IMR-90 (cell line): ENCODE measurements at regions not wholly inside any gene's neighbourhood (a gene's known extent, or its start where the extent isn't known, plus 50 kb on each side); places are given as distances from the start of the nearest gene placed in this dataset.

Experiments used
- ATAC-seq: fragments of 200-7000 bp; cut with Tn5 transposase; 2 replicates; pipeline ENCODE4 v1.9.1; 2020; ENCODE audit warnings: low read depth, mild to moderate bottlenecking, moderate library complexity
- BruUV-seq: library from RNA; stranded (reverse); fragments of 400-500 nt; replicated peaks from 2 replicates; lab custom pipeline; 2021; lab: Mats Ljungman, UMichigan
- CTCF ChIA-PET: fragments of 300-600 bp; formaldehyde crosslinking; extraction: SDS; loops from one replicate; lab custom pipeline; 2021; ENCODE audit warnings: antibody characterized with exemption; lab: Yijun Ruan, JAX
- POLR2A ChIA-PET: fragments of 300-600 bp; sonication (Branson Sonifier 250); formaldehyde crosslinking; loops from one replicate; lab custom pipeline; 2022; ENCODE audit warnings: antibody characterized with exemption; ENCODE audit not compliant: unreplicated experiment; lab: Charles Lee
- DNase-seq: peaks from one replicate; pipeline ENCODE4 v3.0.0; 2013
- H2AFZ ChIP-seq: replicated peaks from 2 replicates; pipeline ENCODE3; 2013; ENCODE audit warnings: low read length, mild to moderate bottlenecking; ENCODE audit not compliant: poor library complexity
- H2AK5ac ChIP-seq: 2 replicates; pipeline ENCODE4 v1.6.1; 2013; ENCODE audit warnings: low read depth, low read length, inconsistent platforms
- H2AK9ac ChIP-seq: replicated peaks from 2 replicates; pipeline ENCODE3; 2013; ENCODE audit warnings: mild to moderate bottlenecking, low read depth, low read length, moderate library complexity; ENCODE audit not compliant: poor library complexity
- H2BK120ac ChIP-seq: 2 replicates; pipeline ENCODE4 v1.6.1; 2013; ENCODE audit warnings: low read depth, low read length, inconsistent platforms
- H2BK15ac ChIP-seq: 3 replicates; pipeline ENCODE4 v1.6.1; 2013; ENCODE audit warnings: low read depth, low read length, inconsistent platforms
- H2BK20ac ChIP-seq: 2 replicates; pipeline ENCODE4 v1.6.1; 2013; ENCODE audit warnings: low read depth, mild to moderate bottlenecking, inconsistent platforms, low read length, moderate library complexity
- H2BK5ac ChIP-seq: 2 replicates; pipeline ENCODE4 v1.6.1; 2013; ENCODE audit warnings: mild to moderate bottlenecking, low read depth, low read length, inconsistent platforms; ENCODE audit not compliant: poor library complexity, severe bottlenecking
- H3K14ac ChIP-seq: replicated peaks from 2 replicates; pipeline ENCODE4 v1.6.1; 2013; ENCODE audit warnings: low read depth, low read length, inconsistent platforms
- H3K18ac ChIP-seq: 2 replicates; pipeline ENCODE4 v1.6.1; 2013; ENCODE audit warnings: low read depth, low read length, control low read depth
- H3K23ac ChIP-seq: 2 replicates; pipeline ENCODE4 v1.6.1; 2013; ENCODE audit warnings: low read depth, low read length, inconsistent platforms
- H3K27ac ChIP-seq: 2 replicates; pipeline ENCODE4 v1.5.1; 2013; ENCODE audit warnings: mild to moderate bottlenecking, control low read depth, low read length; ENCODE audit not compliant: insufficient read depth
- H3K27me3 ChIP-seq: 2 replicates; pipeline ENCODE4 v1.6.1; 2013; ENCODE audit warnings: low read length; ENCODE audit not compliant: control insufficient read depth, insufficient read depth
- H3K36me3 ChIP-seq: 2 replicates; pipeline ENCODE4 v1.6.1; 2013; ENCODE audit warnings: low read length, mixed read lengths; ENCODE audit not compliant: control insufficient read depth, insufficient read depth
- H3K4ac ChIP-seq: 2 replicates; pipeline ENCODE4 v1.6.1; 2013; ENCODE audit warnings: low read depth, low read length, inconsistent platforms
- H3K4me1 ChIP-seq: 2 replicates; pipeline ENCODE4 v1.6.1; 2013; ENCODE audit warnings: low read length, mixed read lengths; ENCODE audit not compliant: control insufficient read depth, insufficient read depth
- H3K4me2 ChIP-seq: 2 replicates; pipeline ENCODE4 v1.6.1; 2013; ENCODE audit warnings: low read depth, mild to moderate bottlenecking, control low read depth, low read length, moderate library complexity
- H3K4me3 ChIP-seq: 2 replicates; pipeline ENCODE4 v1.5.1; 2013; ENCODE audit warnings: low read depth, mild to moderate bottlenecking, control low read depth, low read length, moderate library complexity; ENCODE audit not compliant: insufficient read depth
- H3K56ac ChIP-seq: 2 replicates; pipeline ENCODE4 v1.6.1; 2013; ENCODE audit warnings: low read length, inconsistent platforms; ENCODE audit not compliant: insufficient read depth; ENCODE audit errors: extremely low read depth
- H3K79me1 ChIP-seq, 2 experiments: 2 replicates each; pipeline ENCODE4 v1.6.1; 2013; ENCODE audit warnings: low read length in 2 of 2, inconsistent platforms in 1 of 2, low read depth in 1 of 2
- H3K9ac ChIP-seq: 2 replicates; pipeline ENCODE4 v1.6.1; 2013; ENCODE audit warnings: low read depth, low read length, control low read depth
- H3K9me1 ChIP-seq: 2 replicates; pipeline ENCODE4 v1.6.1; 2013; ENCODE audit warnings: low read length, inconsistent platforms; ENCODE audit not compliant: insufficient read depth
- H3K9me3 ChIP-seq: 2 replicates; pipeline ENCODE4 v1.6.1; 2013; ENCODE audit warnings: low read length; ENCODE audit not compliant: control insufficient read depth, insufficient read depth
- H4K20me1 ChIP-seq: 2 replicates; pipeline ENCODE4 v1.6.1; 2013; ENCODE audit warnings: low read length, inconsistent platforms; ENCODE audit not compliant: insufficient read depth
- H4K5ac ChIP-seq: 2 replicates; pipeline ENCODE4 v1.6.1; 2013; ENCODE audit warnings: mild to moderate bottlenecking, low read depth, low read length, control low read depth
- H4K8ac ChIP-seq, 2 experiments: 2 replicates each; pipeline ENCODE4 v1.6.1; 2013; ENCODE audit warnings: low read depth in 2 of 2, low read length in 2 of 2, control low read depth in 1 of 2, inconsistent platforms in 1 of 2
- H4K91ac ChIP-seq: 2 replicates; pipeline ENCODE4 v1.6.1; 2013; ENCODE audit warnings: low read depth, low read length, inconsistent platforms; ENCODE audit not compliant: insufficient read depth
- MAZ ChIP-seq: IDR thresholded peaks from 2 replicates; pipeline ENCODE4 v1.6.1; 2012; ENCODE audit warnings: low read depth, mild to moderate bottlenecking, low read length, improper control_type of control experiment, moderate library complexity, borderline replicate concordance
- WGBS, 2 experiments: methylation state at CpG; one replicate each; pipeline versions ENCODE4 v1.1.5 to v1.1.7; 2013; ENCODE audit warnings: missing lambda C conversion rate in 2 of 2; ENCODE audit not compliant: insufficient read length in 1 of 2; ENCODE audit errors: extremely low coverage in 2 of 2; 5-methylcytosine and 5-hydroxymethylcytosine counted together
- dilution Hi-C: fragments of 300-500 bp; cut with HindIII; formaldehyde crosslinking; loops from one replicate; pipeline ENCODE4 v1.14.3; 2018; ENCODE audit warnings: low sequenced_read_pairs; ENCODE audit not compliant: unreplicated experiment
- in situ Hi-C: fragments of 300-500 bp; cut with MboI; formaldehyde crosslinking; loops from 3 replicates; pipeline ENCODE4 v1.14.3; 2019; ENCODE audit warnings: low sequenced_read_pairs, inconsistent platforms, mixed read lengths
- intact Hi-C: fragments of 100-400 bp; cut with micrococcal nuclease; formaldehyde crosslinking; loops from 2 replicates; pipeline ENCODE4 v1.10.0; 2022
- TF ChIP-seq, protein P1 (sequence below): conservative IDR thresholded peaks from 2 replicates; pipeline ENCODE4 v1.5.1; 2012; ENCODE audit warnings: mild to moderate bottlenecking, low read depth, low read length, improper control_type of control experiment

DNA sequence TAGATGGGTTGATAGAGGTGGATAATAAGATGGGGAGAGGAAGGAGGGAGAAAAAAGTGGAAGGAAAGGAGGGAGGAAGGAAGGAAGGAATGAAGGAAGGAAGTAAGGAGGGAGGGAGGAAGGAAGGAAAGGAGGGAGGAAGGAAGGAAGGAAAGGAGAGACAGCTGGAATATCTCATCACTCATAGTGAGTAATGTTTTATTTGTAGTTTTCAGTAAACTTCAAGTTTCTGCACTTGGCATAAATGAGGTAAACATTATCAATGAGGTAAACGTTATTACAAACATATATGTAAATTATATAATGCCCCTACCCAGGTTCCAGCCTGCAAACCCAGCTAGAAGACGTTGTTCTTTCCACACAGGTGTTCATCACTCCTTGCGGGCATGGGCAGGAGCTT, 89.8 kb upstream of the XYLT1 start:
- H3K23ac ChIP-seq, result no peak overlapping the region
- no peak overlapping the region for H3K9ac ChIP-seq
- peaks cover under 1% of the 10 kb centered on the region; the same call in 1 of the 2 replicates for H3K9me1 ChIP-seq
- no peak overlapping the region for H4K8ac ChIP-seq
- H3K4me3 ChIP-seq, result no peak overlapping the region
- H3K4me2 ChIP-seq, result no peak overlapping the region
- in situ Hi-C loops, result no loop called here
- H3K27me3 ChIP-seq, result peaks cover 6% of the 10 kb centered on the region; the same call in 1 of the 2 replicates
- ChIA-PET POLR2A (no interaction called here), CTCF (no interaction called here)
- no peaks in the 10 kb centered on the region for H4K20me1 ChIP-seq
- no peaks in the 10 kb centered on the region for H3K79me1 ChIP-seq
- DNase-seq (no peak), ATAC-seq (no peak)
- H4K91ac ChIP-seq, result no peak overlapping the region
- H2AFZ ChIP-seq, result no peak overlapping the region
- intact Hi-C loops, result no loop called here
- no peak overlapping the region for H2BK5ac ChIP-seq
- H3K36me3 ChIP-seq, result no peaks in the 10 kb centered on the region
- no peak overlapping the region for H3K18ac ChIP-seq
- dilution Hi-C loops, result no loop called here
- no peak overlapping the region for H3K4ac ChIP-seq
- H2BK120ac ChIP-seq, result no peak overlapping the region
- H3K9me3 ChIP-seq, result no peaks in the 10 kb centered on the region
- H2BK20ac ChIP-seq, result no peak overlapping the region
- no TSS peak for BruUV-seq
- H2AK5ac ChIP-seq, result no peak overlapping the region
- TF ChIP-seq, protein P1, sequence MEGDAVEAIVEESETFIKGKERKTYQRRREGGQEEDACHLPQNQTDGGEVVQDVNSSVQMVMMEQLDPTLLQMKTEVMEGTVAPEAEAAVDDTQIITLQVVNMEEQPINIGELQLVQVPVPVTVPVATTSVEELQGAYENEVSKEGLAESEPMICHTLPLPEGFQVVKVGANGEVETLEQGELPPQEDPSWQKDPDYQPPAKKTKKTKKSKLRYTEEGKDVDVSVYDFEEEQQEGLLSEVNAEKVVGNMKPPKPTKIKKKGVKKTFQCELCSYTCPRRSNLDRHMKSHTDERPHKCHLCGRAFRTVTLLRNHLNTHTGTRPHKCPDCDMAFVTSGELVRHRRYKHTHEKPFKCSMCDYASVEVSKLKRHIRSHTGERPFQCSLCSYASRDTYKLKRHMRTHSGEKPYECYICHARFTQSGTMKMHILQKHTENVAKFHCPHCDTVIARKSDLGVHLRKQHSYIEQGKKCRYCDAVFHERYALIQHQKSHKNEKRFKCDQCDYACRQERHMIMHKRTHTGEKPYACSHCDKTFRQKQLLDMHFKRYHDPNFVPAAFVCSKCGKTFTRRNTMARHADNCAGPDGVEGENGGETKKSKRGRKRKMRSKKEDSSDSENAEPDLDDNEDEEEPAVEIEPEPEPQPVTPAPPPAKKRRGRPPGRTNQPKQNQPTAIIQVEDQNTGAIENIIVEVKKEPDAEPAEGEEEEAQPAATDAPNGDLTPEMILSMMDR, result no peak
- no peak for TF ChIP-seq MAZ
- H3K56ac ChIP-seq, result no peak overlapping the region
- WGBS, 2 experiments, result 100% methylated on average over 1 of the region's 3 CpGs; no CpG with 5 or more reads in 1 of the 2 experiments
- no peak overlapping the region for H4K5ac ChIP-seq
- no peak overlapping the region for H3K27ac ChIP-seq
- H3K4me1 ChIP-seq, result no peaks in the 10 kb centered on the region
- no peak overlapping the region for H3K14ac ChIP-seq
- H2BK15ac ChIP-seq, result no peak overlapping the region
- no peak overlapping the region for H2AK9ac ChIP-seq
